HEK293 (cell line): ENCODE measurements at regions not wholly inside any gene's neighbourhood (a gene's known extent, or its start where the extent isn't known, plus 50 kb on each side); places are given as distances from the start of the nearest gene placed in this dataset.

ENCODE experiments used
- CTCF ChIA-PET: fragments of 350-600 bp; formaldehyde crosslinking; extraction: SDS; loops from one replicate; lab custom pipeline; 2021; ENCODE audit warnings: antibody characterized with exemption; lab: Yijun Ruan, JAX
- POLR2A ChIA-PET: fragments of 300-600 bp; formaldehyde crosslinking; extraction: SDS; loops from one replicate; lab custom pipeline; 2020; ENCODE audit warnings: antibody characterized with exemption, inconsistent platforms; lab: Yijun Ruan, JAX
- H3K27ac ChIP-seq: fragments of 200-500 bp; sonication (Bioruptor generic); 2 replicates; pipeline ENCODE4 v1.5.1; 2014; ENCODE audit warnings: low read depth, low read length, control low read depth, inconsistent platforms; ENCODE audit errors: extremely low read depth
- H3K36me3 ChIP-seq, 2 experiments: fragments of 200-500 bp in 1 of 2; sonication (Bioruptor generic) in 1 of 2; 1 replicate in 1 of 2; 2 replicates in 1 of 2; pipeline ENCODE4 v1.5.1; 2014 to 2017; ENCODE audit warnings: inconsistent platforms in 2 of 2, low read length in 2 of 2; ENCODE audit not compliant: control insufficient read depth in 2 of 2, insufficient read depth in 1 of 2
- H3K4me1 ChIP-seq: fragments of 200-500 bp; sonication (Bioruptor generic); 2 replicates; pipeline ENCODE4 v1.5.1; 2014; ENCODE audit warnings: mild to moderate bottlenecking, low read length, inconsistent platforms; ENCODE audit not compliant: control insufficient read depth, insufficient read depth
- H3K4me3 ChIP-seq: 2 replicates; pipeline ENCODE4 v1.5.1; 2011; ENCODE audit warnings: low read depth, mild to moderate bottlenecking, control low read depth, low read length, moderate library complexity
- H3K9me3 ChIP-seq: fragments of 200-500 bp; sonication (Bioruptor generic); 2 replicates; pipeline ENCODE4 v1.5.1; 2014; ENCODE audit warnings: low read depth, low read length, inconsistent platforms; ENCODE audit not compliant: control insufficient read depth, insufficient read depth
- IKZF3 ChIP-seq: fragments of 450-650 bp; IDR thresholded peaks from 2 replicates; pipeline ENCODE4 v1.5.0; 2018; ENCODE audit warnings: missing biosample characterization, mild to moderate bottlenecking, missing genetic modification characterization, moderate library complexity
- KLF10 ChIP-seq: fragments of 450-650 bp; IDR thresholded peaks from 2 replicates; pipeline ENCODE4 v1.5.1; 2018; ENCODE audit warnings: missing biosample characterization, mild to moderate bottlenecking, missing genetic modification characterization
- KLF8 ChIP-seq: fragments of 450-650 bp; formaldehyde crosslinking; IDR thresholded peaks from 2 replicates; pipeline ENCODE4 v1.5.1; 2016; ENCODE audit warnings: missing biosample characterization, missing genetic modification characterization
- MEIS1 ChIP-seq: sonication (generic); formaldehyde crosslinking; IDR thresholded peaks from 2 replicates; pipeline ENCODE4 v1.8.1; 2022; ENCODE audit warnings: missing genetic modification reagents, mild to moderate bottlenecking, borderline replicate concordance
- OSR2 ChIP-seq: fragments of 450-650 bp; formaldehyde crosslinking; IDR thresholded peaks from 2 replicates; pipeline ENCODE4 v1.5.1; 2016; ENCODE audit warnings: missing biosample characterization, missing genetic modification characterization
- SP2 ChIP-seq: fragments of 450-650 bp; formaldehyde crosslinking; IDR thresholded peaks from 2 replicates; pipeline ENCODE4 v1.5.1; 2016; ENCODE audit warnings: missing biosample characterization, missing genetic modification characterization
- TCF7L2 ChIP-seq: IDR thresholded peaks from 2 replicates; pipeline ENCODE4 v1.6.1; 2011; ENCODE audit warnings: low read depth, mild to moderate bottlenecking, inconsistent platforms, low read length, moderate library complexity, borderline replicate concordance
- YY2 ChIP-seq: fragments of 450-650 bp; formaldehyde crosslinking; IDR thresholded peaks from 2 replicates; pipeline ENCODE4 v1.5.1; 2016; ENCODE audit warnings: missing biosample characterization, missing genetic modification characterization
- ZFP41 ChIP-seq: fragments of 450-650 bp; formaldehyde crosslinking; IDR thresholded peaks from 2 replicates; pipeline ENCODE4 v1.5.1; 2016; ENCODE audit warnings: missing biosample characterization, missing genetic modification characterization, borderline replicate concordance
- ZFP69B ChIP-seq: fragments of 450-650 bp; formaldehyde crosslinking; IDR thresholded peaks from 2 replicates; pipeline ENCODE4 v1.5.1; 2016; ENCODE audit warnings: missing biosample characterization, missing genetic modification characterization
- ZNF112 ChIP-seq: fragments of 450-650 bp; formaldehyde crosslinking; IDR thresholded peaks from 2 replicates; pipeline ENCODE4 v1.5.0; 2017; ENCODE audit warnings: missing biosample characterization, missing genetic modification characterization
- ZNF114 ChIP-seq: fragments of 450-650 bp; formaldehyde crosslinking; IDR thresholded peaks from 2 replicates; pipeline ENCODE4 v1.5.0; 2017; ENCODE audit warnings: missing biosample characterization, missing genetic modification characterization
- ZNF138 ChIP-seq: fragments of 450-650 bp; formaldehyde crosslinking; IDR thresholded peaks from 2 replicates; pipeline ENCODE4 v1.5.1; 2016; ENCODE audit warnings: missing biosample characterization, missing genetic modification characterization, borderline replicate concordance
- ZNF19 ChIP-seq: fragments of 450-650 bp; formaldehyde crosslinking; IDR thresholded peaks from 2 replicates; pipeline ENCODE4; 2016; ENCODE audit warnings: missing biosample characterization, missing genetic modification characterization, low read depth
- ZNF211 ChIP-seq: fragments of 450-650 bp; formaldehyde crosslinking; IDR thresholded peaks from 2 replicates; pipeline ENCODE4 v1.5.1; 2016; ENCODE audit warnings: low read depth, missing biosample characterization, missing genetic modification characterization
- ZNF248 ChIP-seq: fragments of 450-650 bp; formaldehyde crosslinking; IDR thresholded peaks from 2 replicates; pipeline ENCODE4 v1.5.1; 2017; ENCODE audit warnings: missing biosample characterization, missing genetic modification characterization
- ZNF335 ChIP-seq: fragments of 450-650 bp; formaldehyde crosslinking; conservative IDR thresholded peaks from 2 replicates; pipeline ENCODE4 v1.5.1; 2016; ENCODE audit warnings: missing biosample characterization, missing genetic modification characterization
- ZNF341 ChIP-seq: fragments of 450-650 bp; formaldehyde crosslinking; IDR thresholded peaks from 2 replicates; pipeline ENCODE4; 2016; ENCODE audit warnings: low read depth, missing biosample characterization, missing genetic modification characterization
- ZNF37A ChIP-seq: fragments of 450-650 bp; IDR thresholded peaks from 2 replicates; pipeline ENCODE4 v1.5.1; 2018; ENCODE audit warnings: missing biosample characterization, missing genetic modification characterization
- ZNF501 ChIP-seq: fragments of 450-650 bp; formaldehyde crosslinking; IDR thresholded peaks from 2 replicates; pipeline ENCODE4 v1.5.1; 2016; ENCODE audit warnings: missing biosample characterization, missing genetic modification characterization
- ZNF530 ChIP-seq: fragments of 450-650 bp; formaldehyde crosslinking; IDR thresholded peaks from 2 replicates; pipeline ENCODE4 v1.5.1; 2016; ENCODE audit warnings: low read depth, missing biosample characterization, missing genetic modification characterization
- ZNF571 ChIP-seq: fragments of 450-650 bp; formaldehyde crosslinking; IDR thresholded peaks from 2 replicates; pipeline ENCODE4 v1.5.0; 2017; ENCODE audit warnings: missing biosample characterization, missing genetic modification characterization
- ZNF610 ChIP-seq: fragments of 450-650 bp; formaldehyde crosslinking; IDR thresholded peaks from 2 replicates; pipeline ENCODE4 v1.5.1; 2016; ENCODE audit warnings: missing biosample characterization, missing genetic modification characterization, borderline replicate concordance
- ZNF624 ChIP-seq: fragments of 450-650 bp; formaldehyde crosslinking; IDR thresholded peaks from 2 replicates; pipeline ENCODE4 v1.5.1; 2017; ENCODE audit warnings: missing biosample characterization, missing genetic modification characterization
- ZNF830 ChIP-seq: fragments of 450-650 bp; IDR thresholded peaks from 2 replicates; pipeline ENCODE4 v1.5.0; 2018; ENCODE audit warnings: missing biosample characterization, missing genetic modification characterization, low read depth, mild to moderate bottlenecking, moderate library complexity
- TF ChIP-seq, protein P1 (sequence below): fragments of 450-650 bp; IDR thresholded peaks from 2 replicates; pipeline ENCODE4 v1.5.1; 2018; ENCODE audit warnings: missing biosample characterization, mild to moderate bottlenecking, missing genetic modification characterization
- TF ChIP-seq, protein P2 (sequence below): fragments of 450-650 bp; formaldehyde crosslinking; IDR thresholded peaks from 2 replicates; pipeline ENCODE4 v1.5.1; 2016; ENCODE audit warnings: missing biosample characterization, missing genetic modification characterization, borderline replicate concordance
- TF ChIP-seq, protein P3 (sequence below): fragments of 450-650 bp; formaldehyde crosslinking; IDR thresholded peaks from 2 replicates; pipeline ENCODE4 v1.5.1; 2016; ENCODE audit warnings: missing biosample characterization, missing genetic modification characterization
- TF ChIP-seq, protein P4 (sequence below): fragments of 450-650 bp; formaldehyde crosslinking; IDR thresholded peaks from 2 replicates; pipeline ENCODE4 v1.5.1; 2016; ENCODE audit warnings: missing biosample characterization, missing genetic modification characterization
- TF ChIP-seq, protein P5 (sequence below): fragments of 450-650 bp; formaldehyde crosslinking; IDR thresholded peaks from 2 replicates; pipeline ENCODE4 v1.5.1; 2016; ENCODE audit warnings: missing biosample characterization, missing genetic modification characterization

DNA sequence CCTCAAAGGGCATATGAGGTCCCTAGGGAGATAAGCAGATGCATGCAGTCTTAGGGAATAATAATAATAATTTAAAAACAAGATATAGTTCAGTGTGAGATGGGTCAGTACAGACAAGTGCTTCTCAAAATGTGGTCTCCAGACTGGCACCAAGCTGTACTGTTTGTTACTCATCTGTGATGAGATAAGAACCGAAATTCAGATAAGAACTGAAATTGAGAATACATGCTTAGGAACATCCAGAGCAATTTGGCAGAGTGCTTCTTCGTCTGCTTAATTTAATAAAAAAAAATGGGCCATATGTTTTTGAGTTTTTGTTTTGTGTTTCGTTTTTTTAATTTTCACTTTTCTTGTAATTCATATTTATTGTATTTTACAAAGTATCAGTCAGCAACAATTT is 86.5 kb upstream of the SGCD start:
- no peaks in the 10 kb centered on the region for H3K4me1 ChIP-seq
- no peaks in the 10 kb centered on the region for H3K9me3 ChIP-seq
- H3K4me3 ChIP-seq: no peak overlapping the region
- no peak for TF ChIP-seq ZNF37A
- TF ChIP-seq ZNF624 (tag by site-specific recombination): no peak
- no peak for TF ChIP-seq ZNF114 (tag by site-specific recombination)
- TF ChIP-seq IKZF3 (tag by site-specific recombination): no peak
- TF ChIP-seq MEIS1: no peak
- TF ChIP-seq ZNF112: no peak
- no peak for TF ChIP-seq ZNF571
- no peak for TF ChIP-seq KLF10 (tag by site-specific recombination)
- no peak for TF ChIP-seq ZFP41
- no peak for TF ChIP-seq TCF7L2
- TF ChIP-seq ZNF610 (tag by site-specific recombination): no peak
- ChIA-PET CTCF (no interaction called here), POLR2A (no interaction called here)
- no peaks in the 10 kb centered on the region for H3K36me3 ChIP-seq
- no peak overlapping the region for H3K27ac ChIP-seq

DNA sequence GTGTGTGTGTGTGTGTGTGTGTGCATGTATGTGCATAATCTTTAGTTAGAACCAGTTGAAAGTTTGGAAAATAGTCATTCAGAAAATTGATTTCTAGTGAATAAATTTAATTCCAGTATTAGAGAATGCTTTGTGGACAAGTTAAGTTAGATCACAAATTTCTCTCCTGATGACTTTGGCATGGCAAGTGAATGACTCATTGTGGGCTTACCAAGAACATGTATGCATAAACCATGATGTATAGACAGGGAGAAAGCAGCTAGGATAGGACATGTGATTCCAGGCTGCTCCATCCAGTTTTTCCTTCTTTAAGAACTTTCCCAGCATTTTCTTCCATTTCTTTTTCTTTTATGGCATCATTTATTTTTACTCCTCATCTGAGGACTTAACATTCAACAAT is 85.7 kb upstream of the SGCD start:
- Histone ChIP-seq H3K4me3 (no peak overlapping the region), H3K9me3 (no peaks in the 10 kb centered on the region), H3K4me1 (no peaks in the 10 kb centered on the region), H3K27ac (no peak overlapping the region), H3K36me3 (no peaks in the 10 kb centered on the region)
- ChIA-PET CTCF (no interaction called here), POLR2A (no interaction called here)
- no peak for TF ChIP-seq ZNF19 (tag by site-specific recombination)
- TF ChIP-seq ZNF138 (tag by site-specific recombination): no peak
- TF ChIP-seq ZNF501 (tag by site-specific recombination): no peak
- no peak for TF ChIP-seq OSR2 (tag by site-specific recombination)
- no peak for TF ChIP-seq ZFP69B (tag by site-specific recombination)
- TF ChIP-seq, protein P1, sequence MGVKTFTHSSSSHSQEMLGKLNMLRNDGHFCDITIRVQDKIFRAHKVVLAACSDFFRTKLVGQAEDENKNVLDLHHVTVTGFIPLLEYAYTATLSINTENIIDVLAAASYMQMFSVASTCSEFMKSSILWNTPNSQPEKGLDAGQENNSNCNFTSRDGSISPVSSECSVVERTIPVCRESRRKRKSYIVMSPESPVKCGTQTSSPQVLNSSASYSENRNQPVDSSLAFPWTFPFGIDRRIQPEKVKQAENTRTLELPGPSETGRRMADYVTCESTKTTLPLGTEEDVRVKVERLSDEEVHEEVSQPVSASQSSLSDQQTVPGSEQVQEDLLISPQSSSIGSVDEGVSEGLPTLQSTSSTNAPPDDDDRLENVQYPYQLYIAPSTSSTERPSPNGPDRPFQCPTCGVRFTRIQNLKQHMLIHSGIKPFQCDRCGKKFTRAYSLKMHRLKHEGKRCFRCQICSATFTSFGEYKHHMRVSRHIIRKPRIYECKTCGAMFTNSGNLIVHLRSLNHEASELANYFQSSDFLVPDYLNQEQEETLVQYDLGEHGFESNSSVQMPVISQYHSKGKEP (tag by site-specific recombination): no peak
- no peak for TF ChIP-seq ZNF335 (tag by site-specific recombination)
- TF ChIP-seq ZNF248 (tag by site-specific recombination): no peak
- TF ChIP-seq ZNF530 (tag by site-specific recombination): no peak
- TF ChIP-seq, protein P2, sequence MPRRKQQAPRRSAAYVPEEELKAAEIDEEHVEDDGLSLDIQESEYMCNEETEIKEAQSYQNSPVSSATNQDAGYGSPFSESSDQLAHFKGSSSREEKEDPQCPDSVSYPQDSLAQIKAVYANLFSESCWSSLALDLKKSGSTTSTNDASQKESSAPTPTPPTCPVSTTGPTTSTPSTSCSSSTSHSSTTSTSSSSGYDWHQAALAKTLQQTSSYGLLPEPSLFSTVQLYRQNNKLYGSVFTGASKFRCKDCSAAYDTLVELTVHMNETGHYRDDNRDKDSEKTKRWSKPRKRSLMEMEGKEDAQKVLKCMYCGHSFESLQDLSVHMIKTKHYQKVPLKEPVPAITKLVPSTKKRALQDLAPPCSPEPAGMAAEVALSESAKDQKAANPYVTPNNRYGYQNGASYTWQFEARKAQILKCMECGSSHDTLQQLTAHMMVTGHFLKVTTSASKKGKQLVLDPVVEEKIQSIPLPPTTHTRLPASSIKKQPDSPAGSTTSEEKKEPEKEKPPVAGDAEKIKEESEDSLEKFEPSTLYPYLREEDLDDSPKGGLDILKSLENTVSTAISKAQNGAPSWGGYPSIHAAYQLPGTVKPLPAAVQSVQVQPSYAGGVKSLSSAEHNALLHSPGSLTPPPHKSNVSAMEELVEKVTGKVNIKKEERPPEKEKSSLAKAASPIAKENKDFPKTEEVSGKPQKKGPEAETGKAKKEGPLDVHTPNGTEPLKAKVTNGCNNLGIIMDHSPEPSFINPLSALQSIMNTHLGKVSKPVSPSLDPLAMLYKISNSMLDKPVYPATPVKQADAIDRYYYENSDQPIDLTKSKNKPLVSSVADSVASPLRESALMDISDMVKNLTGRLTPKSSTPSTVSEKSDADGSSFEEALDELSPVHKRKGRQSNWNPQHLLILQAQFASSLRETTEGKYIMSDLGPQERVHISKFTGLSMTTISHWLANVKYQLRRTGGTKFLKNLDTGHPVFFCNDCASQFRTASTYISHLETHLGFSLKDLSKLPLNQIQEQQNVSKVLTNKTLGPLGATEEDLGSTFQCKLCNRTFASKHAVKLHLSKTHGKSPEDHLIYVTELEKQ (tag by site-specific recombination): no peak
- TF ChIP-seq, protein P3, sequence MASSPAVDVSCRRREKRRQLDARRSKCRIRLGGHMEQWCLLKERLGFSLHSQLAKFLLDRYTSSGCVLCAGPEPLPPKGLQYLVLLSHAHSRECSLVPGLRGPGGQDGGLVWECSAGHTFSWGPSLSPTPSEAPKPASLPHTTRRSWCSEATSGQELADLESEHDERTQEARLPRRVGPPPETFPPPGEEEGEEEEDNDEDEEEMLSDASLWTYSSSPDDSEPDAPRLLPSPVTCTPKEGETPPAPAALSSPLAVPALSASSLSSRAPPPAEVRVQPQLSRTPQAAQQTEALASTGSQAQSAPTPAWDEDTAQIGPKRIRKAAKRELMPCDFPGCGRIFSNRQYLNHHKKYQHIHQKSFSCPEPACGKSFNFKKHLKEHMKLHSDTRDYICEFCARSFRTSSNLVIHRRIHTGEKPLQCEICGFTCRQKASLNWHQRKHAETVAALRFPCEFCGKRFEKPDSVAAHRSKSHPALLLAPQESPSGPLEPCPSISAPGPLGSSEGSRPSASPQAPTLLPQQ (tag by site-specific recombination): no peak
- TF ChIP-seq KLF8 (tag by site-specific recombination): no peak
- TF ChIP-seq SP2: no peak
- no peak for TF ChIP-seq ZNF211 (tag by site-specific recombination)
- no peak for TF ChIP-seq ZNF341 (tag by site-specific recombination)
- TF ChIP-seq, protein P4, sequence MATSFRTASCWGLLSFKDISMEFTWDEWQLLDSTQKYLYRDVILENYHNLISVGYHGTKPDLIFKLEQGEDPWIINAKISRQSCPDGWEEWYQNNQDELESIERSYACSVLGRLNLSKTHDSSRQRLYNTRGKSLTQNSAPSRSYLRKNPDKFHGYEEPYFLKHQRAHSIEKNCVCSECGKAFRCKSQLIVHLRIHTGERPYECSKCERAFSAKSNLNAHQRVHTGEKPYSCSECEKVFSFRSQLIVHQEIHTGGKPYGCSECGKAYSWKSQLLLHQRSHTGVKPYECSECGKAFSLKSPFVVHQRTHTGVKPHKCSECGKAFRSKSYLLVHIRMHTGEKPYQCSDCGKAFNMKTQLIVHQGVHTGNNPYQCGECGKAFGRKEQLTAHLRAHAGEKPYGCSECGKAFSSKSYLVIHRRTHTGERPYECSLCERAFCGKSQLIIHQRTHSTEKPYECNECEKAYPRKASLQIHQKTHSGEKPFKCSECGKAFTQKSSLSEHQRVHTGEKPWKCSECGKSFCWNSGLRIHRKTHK (tag by site-specific recombination): no peak
- TF ChIP-seq, protein P5, sequence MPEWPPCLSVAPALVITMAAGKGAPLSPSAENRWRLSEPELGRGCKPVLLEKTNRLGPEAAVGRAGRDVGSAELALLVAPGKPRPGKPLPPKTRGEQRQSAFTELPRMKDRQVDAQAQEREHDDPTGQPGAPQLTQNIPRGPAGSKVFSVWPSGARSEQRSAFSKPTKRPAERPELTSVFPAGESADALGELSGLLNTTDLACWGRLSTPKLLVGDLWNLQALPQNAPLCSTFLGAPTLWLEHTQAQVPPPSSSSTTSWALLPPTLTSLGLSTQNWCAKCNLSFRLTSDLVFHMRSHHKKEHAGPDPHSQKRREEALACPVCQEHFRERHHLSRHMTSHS: no peak
- no peak for TF ChIP-seq ZNF830 (tag by site-specific recombination)
- no peak for TF ChIP-seq YY2 (tag by site-specific recombination)
